Rectal smooth muscle tissue (tissue), 1 donor: ENCODE measurements at regions not wholly inside any gene's neighbourhood (a gene's known extent, or its start where the extent isn't known, plus 50 kb on each side); places are given as distances from the start of the nearest gene placed in this dataset.

Experiments used
- H3K27ac ChIP-seq: one replicate; pipeline ENCODE4 v1.7.0; 2013; ENCODE audit warnings: low read depth, low read length, inconsistent platforms
- H3K27me3 ChIP-seq: one replicate; pipeline ENCODE4 v1.7.0; 2013; ENCODE audit warnings: low read length; ENCODE audit not compliant: control insufficient read depth, insufficient read depth
- H3K36me3 ChIP-seq: one replicate; pipeline ENCODE4 v1.7.0; 2013; ENCODE audit warnings: low read length; ENCODE audit not compliant: control insufficient read depth, insufficient read depth
- H3K4me1 ChIP-seq: one replicate; pipeline ENCODE4 v1.7.0; 2013; ENCODE audit warnings: low read length; ENCODE audit not compliant: control insufficient read depth, insufficient read depth
- H3K4me3 ChIP-seq: one replicate; pipeline ENCODE4 v1.7.0; 2013; ENCODE audit warnings: low read length
- H3K9ac ChIP-seq: one replicate; pipeline ENCODE4 v1.7.0; 2013; ENCODE audit warnings: low read length

- Histone ChIP-seq H3K27ac (no peak overlapping the region), H3K4me1 (no peaks in the 10 kb centered on the region), H3K4me3 (no peak overlapping the region), H3K27me3 (no peaks in the 10 kb centered on the region), H3K36me3 (no peaks in the 10 kb centered on the region), H3K9ac (no peak overlapping the region)
Measured at GRCh38 chr6:4272996-4273395, 137.6 kb upstream of the ECI2 start.

GRCh38 chr6:4271761-4272470 lies 136.5 kb upstream of the ECI2 start:
- no peak overlapping the region for H3K27ac ChIP-seq
- H3K36me3 ChIP-seq: no peaks in the 10 kb centered on the region
- no peak overlapping the region for H3K9ac ChIP-seq
- H3K27me3 ChIP-seq: no peaks in the 10 kb centered on the region
- no peak overlapping the region for H3K4me3 ChIP-seq
- no peaks in the 10 kb centered on the region for H3K4me1 ChIP-seq

GRCh38 chr6:4270776-4271175 lies 135.4 kb upstream of the ECI2 start:
- Histone ChIP-seq H3K9ac (no peak overlapping the region), H3K27ac (no peak overlapping the region), H3K27me3 (no peaks in the 10 kb centered on the region), H3K4me3 (no peak overlapping the region), H3K4me1 (no peaks in the 10 kb centered on the region), H3K36me3 (no peaks in the 10 kb centered on the region)

- Histone ChIP-seq H3K4me1 (no peaks in the 10 kb centered on the region), H3K9ac (no peak overlapping the region), H3K27ac (no peak overlapping the region), H3K4me3 (no peak overlapping the region), H3K36me3 (no peaks in the 10 kb centered on the region), H3K27me3 (no peaks in the 10 kb centered on the region)
Measured at GRCh38 chr6:4270001-4270400, 134.6 kb upstream of the ECI2 start.

GRCh38 chr6:4268171-4268570 lies 132.8 kb upstream of the ECI2 start:
- Histone ChIP-seq H3K4me3 (no peak overlapping the region), H3K27me3 (no peaks in the 10 kb centered on the region), H3K9ac (no peak overlapping the region), H3K27ac (no peak overlapping the region), H3K4me1 (no peaks in the 10 kb centered on the region), H3K36me3 (no peaks in the 10 kb centered on the region)

- H3K9ac ChIP-seq: no peak overlapping the region
- no peaks in the 10 kb centered on the region for H3K4me1 ChIP-seq
Measured at GRCh38 chr6:4265740-4266139, 130.4 kb upstream of the ECI2 start.

GRCh38 chr6:4264601-4265000 lies 129.2 kb upstream of the ECI2 start:
- no peak overlapping the region for H3K9ac ChIP-seq
- no peaks in the 10 kb centered on the region for H3K27me3 ChIP-seq
- no peaks in the 10 kb centered on the region for H3K36me3 ChIP-seq
- no peak overlapping the region for H3K27ac ChIP-seq
- no peak overlapping the region for H3K4me3 ChIP-seq
- no peaks in the 10 kb centered on the region for H3K4me1 ChIP-seq

More at GRCh38 chr6:4265740-4266139, 130.4 kb upstream of the ECI2 start:
- Histone ChIP-seq H3K36me3 (no peaks in the 10 kb centered on the region), H3K27me3 (no peaks in the 10 kb centered on the region), H3K27ac (no peak overlapping the region), H3K4me3 (no peak overlapping the region)

GRCh38 chr6:4264081-4264480 lies 128.7 kb upstream of the ECI2 start:
- Histone ChIP-seq H3K27ac (no peak overlapping the region), H3K27me3 (no peaks in the 10 kb centered on the region), H3K36me3 (no peaks in the 10 kb centered on the region), H3K4me1 (no peaks in the 10 kb centered on the region), H3K9ac (no peak overlapping the region), H3K4me3 (no peak overlapping the region)

- H3K9ac ChIP-seq: no peak overlapping the region
- H3K27me3 ChIP-seq: no peaks in the 10 kb centered on the region
- no peaks in the 10 kb centered on the region for H3K36me3 ChIP-seq
- H3K4me1 ChIP-seq: no peaks in the 10 kb centered on the region
- no peak overlapping the region for H3K27ac ChIP-seq
- no peak overlapping the region for H3K4me3 ChIP-seq
Measured at GRCh38 chr6:4262526-4262925, 127.2 kb upstream of the ECI2 start.

GRCh38 chr6:4259391-4259790 lies 124.0 kb upstream of the ECI2 start:
- no peak overlapping the region for H3K9ac ChIP-seq
- H3K36me3 ChIP-seq: no peaks in the 10 kb centered on the region
- no peaks in the 10 kb centered on the region for H3K27me3 ChIP-seq
- H3K4me3 ChIP-seq: no peak overlapping the region
- no peak overlapping the region for H3K27ac ChIP-seq
- H3K4me1 ChIP-seq: no peaks in the 10 kb centered on the region

GRCh38 chr6:4258733-4259132 lies 123.4 kb upstream of the ECI2 start:
- H3K27ac ChIP-seq: no peak overlapping the region
- no peak overlapping the region for H3K4me3 ChIP-seq
- H3K4me1 ChIP-seq: peaks cover 6% of the 10 kb centered on the region

GRCh38 chr6:4256969-4257368 lies 121.6 kb upstream of the ECI2 start:
- H3K4me3 ChIP-seq: no peak overlapping the region
- no peak overlapping the region for H3K27ac ChIP-seq
- no peaks in the 10 kb centered on the region for H3K36me3 ChIP-seq
- H3K4me1 ChIP-seq: peaks cover 11% of the 10 kb centered on the region
- H3K9ac ChIP-seq: no peak overlapping the region
- H3K27me3 ChIP-seq: no peaks in the 10 kb centered on the region

More at GRCh38 chr6:4258733-4259132, 123.4 kb upstream of the ECI2 start:
- H3K36me3 ChIP-seq: no peaks in the 10 kb centered on the region
- H3K27me3 ChIP-seq: no peaks in the 10 kb centered on the region
- H3K9ac ChIP-seq: no peak overlapping the region

- Histone ChIP-seq H3K36me3 (no peaks in the 10 kb centered on the region), H3K27me3 (no peaks in the 10 kb centered on the region), H3K27ac (peak overlapping the region; percentile 59), H3K4me3 (peak overlapping the region; percentile 13), H3K4me1 (peaks cover 11% of the 10 kb centered on the region), H3K9ac (no peak overlapping the region)
Measured at GRCh38 chr6:4253604-4254231, 118.3 kb upstream of the ECI2 start.
